Astrocyte (in vitro differentiated cells and primary cell): ENCODE measurements at regions not wholly inside any gene's neighbourhood (a gene's known extent, or its start where the extent isn't known, plus 50 kb on each side); places are given as distances from the start of the nearest gene placed in this dataset.

Experiments used
- DNase-seq: peaks from one replicate; pipeline ENCODE4 v3.0.0-alpha.2; 2010; ENCODE audit warnings: low read depth
- FAIRE-seq: peaks from 2 replicates; lab custom pipeline; 2011; peaks lifted over from hg19 to GRCh38; lab: Jason Lieb, UNC
- H2AFZ ChIP-seq: 2 replicates; pipeline ENCODE4 v1.6.0; 2012; ENCODE audit warnings: low read depth, low read length, inconsistent platforms
- H3K27ac ChIP-seq: 2 replicates; pipeline ENCODE4 v1.5.1; 2011; ENCODE audit warnings: low read depth, low read length, inconsistent platforms
- H3K27me3 ChIP-seq: 2 replicates; pipeline ENCODE4 v1.6.0; 2011; ENCODE audit warnings: low read length, inconsistent platforms; ENCODE audit not compliant: insufficient read depth
- H3K36me3 ChIP-seq: 2 replicates; pipeline ENCODE4 v1.5.1; 2011; ENCODE audit warnings: low read length, inconsistent platforms; ENCODE audit not compliant: insufficient read depth
- H3K4me1 ChIP-seq: 2 replicates; pipeline ENCODE4 v1.5.1; 2011; ENCODE audit warnings: low read length, inconsistent platforms; ENCODE audit not compliant: insufficient read depth
- H3K4me2 ChIP-seq: 2 replicates; pipeline ENCODE4 v1.6.0; 2012; ENCODE audit warnings: low read length, inconsistent platforms
- H3K4me3 ChIP-seq: 2 replicates; pipeline ENCODE4 v1.5.1; 2011; ENCODE audit warnings: low read depth, mild to moderate bottlenecking, low read length, inconsistent platforms; ENCODE audit not compliant: insufficient read depth
- H3K79me2 ChIP-seq: 2 replicates; pipeline ENCODE4 v1.6.0; 2012; ENCODE audit warnings: mild to moderate bottlenecking, low read length, inconsistent platforms; ENCODE audit not compliant: insufficient read depth
- H3K9ac ChIP-seq: 2 replicates; pipeline ENCODE4 v1.6.0; 2012; ENCODE audit warnings: mild to moderate bottlenecking, low read length, inconsistent platforms
- H3K9me3 ChIP-seq: 2 replicates; pipeline ENCODE4 v1.5.1; 2012; ENCODE audit warnings: low read depth, mild to moderate bottlenecking, low read length, inconsistent platforms; ENCODE audit not compliant: insufficient read depth
- H4K20me1 ChIP-seq: 2 replicates; pipeline ENCODE4 v1.6.0; 2012; ENCODE audit warnings: low read length, inconsistent platforms; ENCODE audit not compliant: insufficient read depth
- H3K27ac Mint-ChIP-seq: one replicate; pipeline ENCODE4 v1.8.0; 2021; ENCODE audit warnings: mild to moderate bottlenecking, mixed read lengths; ENCODE audit not compliant: unreplicated experiment
- H3K27me3 Mint-ChIP-seq: one replicate; pipeline ENCODE4 v1.8.0; 2021; ENCODE audit warnings: low read depth, mixed read lengths; ENCODE audit not compliant: unreplicated experiment
- H3K36me3 Mint-ChIP-seq: one replicate; pipeline ENCODE4 v1.8.0; 2021; ENCODE audit warnings: low read depth, mixed read lengths; ENCODE audit not compliant: unreplicated experiment
- H3K4me1 Mint-ChIP-seq: one replicate; pipeline ENCODE4 v1.8.0; 2021; ENCODE audit warnings: low read depth, mixed read lengths; ENCODE audit not compliant: unreplicated experiment
- H3K4me3 Mint-ChIP-seq: one replicate; pipeline ENCODE4 v1.8.0; 2021; ENCODE audit warnings: mild to moderate bottlenecking, moderate library complexity, mixed read lengths; ENCODE audit not compliant: unreplicated experiment
- H3K9me3 Mint-ChIP-seq: one replicate; pipeline ENCODE4 v1.8.0; 2021; ENCODE audit warnings: mild to moderate bottlenecking, mixed read lengths; ENCODE audit not compliant: unreplicated experiment
- CTCF ChIP-seq: IDR thresholded peaks from 2 replicates; pipeline ENCODE4 v1.5.1; 2011; ENCODE audit warnings: low read depth, mild to moderate bottlenecking, inconsistent platforms, low read length, moderate library complexity; ENCODE audit not compliant: insufficient read depth
- EZH2 ChIP-seq: IDR thresholded peaks from 2 replicates; pipeline ENCODE4 v1.6.1; 2012; ENCODE audit warnings: mild to moderate bottlenecking, low read length, inconsistent platforms; ENCODE audit not compliant: insufficient read depth

GRCh38 chr22:41040483-41040882 is 51.9 kb upstream of the EP300 start:
- TF ChIP-seq CTCF = no peak
- no peak for TF ChIP-seq EZH2
- no peak for FAIRE-seq
- H3K4me3 Mint-ChIP-seq = no peak overlapping the region

GRCh38 chr22:41041532-41041931 is 50.9 kb upstream of the EP300 start:
- no peak for TF ChIP-seq CTCF
- no peak for TF ChIP-seq EZH2
- Histone ChIP-seq H3K36me3 (no peaks in the 10 kb centered on the region), H3K9ac (no peak overlapping the region), H3K9me3 (no peaks in the 10 kb centered on the region), H3K27ac (no peak overlapping the region), H3K27me3 (peaks cover 4% of the 10 kb centered on the region), H4K20me1 (no peaks in the 10 kb centered on the region), H3K79me2 (no peaks in the 10 kb centered on the region), H3K4me3 (no peak overlapping the region), H3K4me1 (no peaks in the 10 kb centered on the region), H2AFZ (no peak overlapping the region), H3K4me2 (no peak overlapping the region)
- H3K27me3 Mint-ChIP-seq = peaks cover 3% of the 10 kb centered on the region
- no peak for DNase-seq
- no peak overlapping the region for H3K27ac Mint-ChIP-seq
- no peak overlapping the region for H3K4me3 Mint-ChIP-seq
- H3K9me3 Mint-ChIP-seq = no peaks in the 10 kb centered on the region
- no peaks in the 10 kb centered on the region for H3K4me1 Mint-ChIP-seq
- FAIRE-seq = no peak
- H3K36me3 Mint-ChIP-seq = no peaks in the 10 kb centered on the region

More at GRCh38 chr22:41040483-41040882, 51.9 kb upstream of the EP300 start:
- H3K36me3 ChIP-seq = no peaks in the 10 kb centered on the region
- no peaks in the 10 kb centered on the region for H3K36me3 Mint-ChIP-seq
- H2AFZ ChIP-seq = no peak overlapping the region
- no peak overlapping the region for H3K27ac Mint-ChIP-seq
- no peak overlapping the region for H3K4me2 ChIP-seq
- H3K9ac ChIP-seq = no peak overlapping the region
- H3K4me3 ChIP-seq = no peak overlapping the region
- H3K27ac ChIP-seq = no peak overlapping the region
- H4K20me1 ChIP-seq = no peaks in the 10 kb centered on the region
- no peaks in the 10 kb centered on the region for H3K4me1 Mint-ChIP-seq
- no peak for DNase-seq
- H3K9me3 ChIP-seq = no peaks in the 10 kb centered on the region
- no peaks in the 10 kb centered on the region for H3K4me1 ChIP-seq
- peaks cover 4% of the 10 kb centered on the region for H3K27me3 ChIP-seq
- H3K79me2 ChIP-seq = no peaks in the 10 kb centered on the region
- H3K27me3 Mint-ChIP-seq = peaks cover 6% of the 10 kb centered on the region
- H3K9me3 Mint-ChIP-seq = no peaks in the 10 kb centered on the region
